ENCODE measurements at regions not wholly inside any gene's neighbourhood (a gene's known extent, or its start where the extent isn't known, plus 50 kb on each side); places are given as distances from the start of the nearest gene placed in this dataset.

GRCh38 chr6:105626295-105627158 is 223.6 kb upstream of the PREP start:
- TF ChIP-seq CTCF (IDR thresholded peaks at IDR 0.05) (no peak), EZH2phosphoT487 (IDR thresholded peaks at IDR 0.05) (no peak), EZH2 (IDR thresholded peaks at IDR 0.05) (no peak)

All from neural progenitor cell (in vitro differentiated cells).